Hepatocyte (in vitro differentiated cells): ENCODE measurements at regions not wholly inside any gene's neighbourhood (a gene's known extent, or its start where the extent isn't known, plus 50 kb on each side); places are given as distances from the start of the nearest gene placed in this dataset.

ENCODE experiments used
- DNase-seq: peaks from one replicate; pipeline ENCODE4 v3.0.0-alpha.2; 2016; ENCODE audit warnings: low spot score
- H2AFZ ChIP-seq: fragments of 200-600 bp; sonication (generic); 2 replicates; pipeline ENCODE4 v1.6.0; 2016; ENCODE audit warnings: antibody characterized with exemption, mild to moderate bottlenecking
- H3K27ac ChIP-seq: fragments of 200-600 bp; sonication (generic); 2 replicates; pipeline ENCODE4 v1.5.1; 2016; ENCODE audit warnings: mild to moderate bottlenecking
- H3K27me3 ChIP-seq: fragments of 200-600 bp; sonication (generic); 2 replicates; pipeline ENCODE4 v1.6.1; 2016
- H3K36me3 ChIP-seq: fragments of 200-600 bp; sonication (generic); replicated peaks from 2 replicates; pipeline ENCODE4 v1.5.1; 2016; ENCODE audit warnings: low read depth; ENCODE audit not compliant: insufficient read depth
- H3K4me1 ChIP-seq: fragments of 200-600 bp; sonication (generic); 2 replicates; pipeline ENCODE4 v1.5.1; 2016; ENCODE audit warnings: mild to moderate bottlenecking, moderate library complexity; ENCODE audit not compliant: insufficient read depth
- H3K4me2 ChIP-seq: fragments of 200-600 bp; sonication (generic); 2 replicates; pipeline ENCODE4 v1.6.0; 2016
- H3K4me3 ChIP-seq: fragments of 200-600 bp; sonication (generic); 2 replicates; pipeline ENCODE4 v1.5.1; 2016; ENCODE audit warnings: mild to moderate bottlenecking
- H3K79me2 ChIP-seq: fragments of 200-600 bp; sonication (generic); 2 replicates; pipeline ENCODE4 v1.6.0; 2017; ENCODE audit warnings: mild to moderate bottlenecking
- H3K9me2 ChIP-seq: fragments of 200-600 bp; sonication (generic); replicated peaks from 2 replicates; pipeline ENCODE4 v1.6.0; 2017; ENCODE audit warnings: mild to moderate bottlenecking; ENCODE audit not compliant: insufficient read depth
- H3K9me3 ChIP-seq: fragments of 200-600 bp; sonication (generic); 2 replicates; pipeline ENCODE4 v1.5.1; 2016; ENCODE audit warnings: low read depth, mild to moderate bottlenecking
- H4K20me1 ChIP-seq: fragments of 200-600 bp; sonication (generic); 2 replicates; pipeline ENCODE4 v1.6.0; 2016; ENCODE audit warnings: mild to moderate bottlenecking; ENCODE audit not compliant: insufficient read depth, poor library complexity, severe bottlenecking
- EZH2 ChIP-seq: fragments of 200-600 bp; sonication (generic); IDR thresholded peaks from 2 replicates; pipeline ENCODE4 v1.6.1; 2016; ENCODE audit warnings: antibody characterized with exemption, mild to moderate bottlenecking, borderline replicate concordance
- EZH2phosphoT487 ChIP-seq: fragments of 200-600 bp; sonication (generic); IDR thresholded peaks from one replicate; pipeline ENCODE4 v1.6.1; 2018; ENCODE audit warnings: antibody characterized with exemption, mild to moderate bottlenecking, low read depth, moderate library complexity; ENCODE audit not compliant: unreplicated experiment, severe bottlenecking
- WGBS: methylation state at CpG from one replicate; pipeline ENCODE4 v1.1.6; 2016; ENCODE audit warnings: low lambda C conversion rate; ENCODE audit errors: missing lambda C conversion rate; 5-methylcytosine and 5-hydroxymethylcytosine counted together
- TF ChIP-seq, protein P1 (sequence below): fragments of 200-600 bp; sonication (generic); IDR thresholded peaks from 2 replicates; pipeline ENCODE4 v1.5.1; 2016; ENCODE audit warnings: antibody characterized with exemption, mild to moderate bottlenecking; ENCODE audit not compliant: poor library complexity

DNA sequence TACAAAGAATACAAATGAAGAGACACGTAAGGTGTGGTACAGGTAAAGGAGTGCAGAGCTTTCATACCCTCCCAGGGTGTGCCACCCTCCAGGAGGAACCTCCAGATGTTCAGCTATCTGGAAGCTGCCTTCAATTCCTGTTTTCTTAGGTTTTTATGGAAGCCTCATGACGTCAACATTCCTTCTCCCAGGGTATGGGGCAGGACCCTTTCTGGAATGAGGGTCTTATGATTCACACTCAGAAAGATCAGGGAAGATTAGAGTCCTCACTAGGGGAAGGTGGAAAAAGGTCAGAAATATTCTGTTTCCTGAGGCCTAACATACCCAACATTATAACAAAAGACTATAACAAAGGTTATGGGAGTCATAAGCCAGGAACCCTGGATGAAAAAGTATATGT, 99.8 kb upstream of the PLCL2 start:
- WGBS: 67% methylated on average over 2 of the region's 2 CpGs
- no peak overlapping the region for H2AFZ ChIP-seq

DNA sequence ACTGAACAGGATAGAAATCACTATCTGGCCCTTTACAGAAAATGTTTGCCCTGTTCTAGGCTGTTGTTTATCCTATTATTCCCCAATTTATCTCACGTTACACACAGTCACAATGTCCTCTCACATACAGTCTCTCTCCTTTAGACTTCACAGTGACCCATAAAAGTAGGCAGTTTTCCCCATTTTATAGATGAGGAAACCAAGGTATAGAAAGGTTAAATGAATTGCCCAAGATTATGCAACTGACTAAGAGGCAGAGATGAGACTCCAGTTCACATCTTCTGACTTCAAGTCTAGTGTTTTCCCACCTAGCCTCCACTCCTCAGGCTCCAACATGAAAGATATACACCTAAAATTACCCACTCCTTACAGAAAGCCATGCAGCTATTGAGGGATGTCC, 99.3 kb upstream of the PLCL2 start:
- Histone ChIP-seq H3K4me1 (peaks cover 5% of the 10 kb centered on the region), H2AFZ (no peak overlapping the region), H3K4me2 (no peak overlapping the region), H3K27me3 (no peaks in the 10 kb centered on the region), H3K4me3 (no peak overlapping the region), H3K9me3 (no peaks in the 10 kb centered on the region), H3K79me2 (no peaks in the 10 kb centered on the region), H3K27ac (no peak overlapping the region), H4K20me1 (no peaks in the 10 kb centered on the region), H3K9me2 (no peaks in the 10 kb centered on the region), H3K36me3 (no peaks in the 10 kb centered on the region)
- DNase-seq: no peak
- WGBS: 71% methylated on average over 1 of the region's 1 CpG
- TF ChIP-seq, protein P1, sequence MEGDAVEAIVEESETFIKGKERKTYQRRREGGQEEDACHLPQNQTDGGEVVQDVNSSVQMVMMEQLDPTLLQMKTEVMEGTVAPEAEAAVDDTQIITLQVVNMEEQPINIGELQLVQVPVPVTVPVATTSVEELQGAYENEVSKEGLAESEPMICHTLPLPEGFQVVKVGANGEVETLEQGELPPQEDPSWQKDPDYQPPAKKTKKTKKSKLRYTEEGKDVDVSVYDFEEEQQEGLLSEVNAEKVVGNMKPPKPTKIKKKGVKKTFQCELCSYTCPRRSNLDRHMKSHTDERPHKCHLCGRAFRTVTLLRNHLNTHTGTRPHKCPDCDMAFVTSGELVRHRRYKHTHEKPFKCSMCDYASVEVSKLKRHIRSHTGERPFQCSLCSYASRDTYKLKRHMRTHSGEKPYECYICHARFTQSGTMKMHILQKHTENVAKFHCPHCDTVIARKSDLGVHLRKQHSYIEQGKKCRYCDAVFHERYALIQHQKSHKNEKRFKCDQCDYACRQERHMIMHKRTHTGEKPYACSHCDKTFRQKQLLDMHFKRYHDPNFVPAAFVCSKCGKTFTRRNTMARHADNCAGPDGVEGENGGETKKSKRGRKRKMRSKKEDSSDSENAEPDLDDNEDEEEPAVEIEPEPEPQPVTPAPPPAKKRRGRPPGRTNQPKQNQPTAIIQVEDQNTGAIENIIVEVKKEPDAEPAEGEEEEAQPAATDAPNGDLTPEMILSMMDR: no peak
- TF ChIP-seq EZH2phosphoT487 (no peak), EZH2 (no peak)

More for the DNA sequence above, 99.8 kb upstream of the PLCL2 start:
- no peak for DNase-seq
- Histone ChIP-seq H3K27ac (no peak overlapping the region), H3K27me3 (no peaks in the 10 kb centered on the region), H3K9me3 (no peaks in the 10 kb centered on the region), H3K4me1 (peaks cover 2% of the 10 kb centered on the region), H3K4me3 (no peak overlapping the region), H4K20me1 (no peaks in the 10 kb centered on the region), H3K79me2 (no peaks in the 10 kb centered on the region), H3K36me3 (no peaks in the 10 kb centered on the region), H3K9me2 (no peaks in the 10 kb centered on the region), H3K4me2 (no peak overlapping the region)
- TF ChIP-seq EZH2: no peak
- TF ChIP-seq EZH2phosphoT487: no peak
- TF ChIP-seq, protein P1: no peak

DNA sequence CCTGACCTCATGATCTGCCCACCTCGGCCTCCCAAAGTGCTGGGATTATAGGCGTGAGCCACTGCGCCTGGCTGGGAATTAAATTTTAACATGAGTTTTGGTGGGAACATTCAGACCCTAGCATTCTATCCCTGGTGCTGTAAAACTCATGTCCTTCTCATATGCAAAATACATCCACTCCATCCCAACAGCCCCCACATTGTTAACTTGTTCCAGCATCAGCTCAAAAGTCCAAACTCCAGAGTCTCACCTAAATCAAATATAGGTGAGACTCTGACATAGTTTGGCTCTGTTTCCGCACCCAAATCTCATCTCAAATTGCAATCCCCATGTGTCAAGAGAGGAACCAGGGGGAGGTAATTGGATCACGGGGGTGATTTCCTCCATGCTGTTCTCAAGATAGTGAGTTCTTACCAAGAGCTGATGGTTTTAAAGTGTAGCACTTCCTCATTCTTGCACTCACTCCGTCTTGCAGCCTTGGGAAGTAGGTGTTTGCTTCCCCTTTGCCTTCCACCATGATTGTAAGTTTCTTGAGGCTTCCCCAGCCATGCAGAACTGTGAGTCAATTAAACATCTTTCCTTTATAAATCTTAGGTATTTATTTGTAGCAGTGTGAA, 96.2 kb upstream of the PLCL2 start:
- no peaks in the 10 kb centered on the region for H3K9me2 ChIP-seq
- no peak overlapping the region for H3K4me2 ChIP-seq
- H3K4me3 ChIP-seq: no peak overlapping the region
- TF ChIP-seq EZH2phosphoT487 (no peak), EZH2 (no peak)
- TF ChIP-seq, protein P1: no peak
- H4K20me1 ChIP-seq: no peaks in the 10 kb centered on the region
- H3K27me3 ChIP-seq: no peaks in the 10 kb centered on the region
- peaks cover 5% of the 10 kb centered on the region for H3K4me1 ChIP-seq
- H3K79me2 ChIP-seq: no peaks in the 10 kb centered on the region
- H3K9me3 ChIP-seq: no peaks in the 10 kb centered on the region
- no peak for DNase-seq
- H3K27ac ChIP-seq: no peak overlapping the region
- WGBS: 79% methylated on average over 6 of the region's 6 CpGs
- no peaks in the 10 kb centered on the region for H3K36me3 ChIP-seq
- no peak overlapping the region for H2AFZ ChIP-seq
